ENCODE measurements at regions not wholly inside any gene's neighbourhood (a gene's known extent, or its start where the extent isn't known, plus 50 kb on each side); places are given as distances from the start of the nearest gene placed in this dataset.

DNA sequence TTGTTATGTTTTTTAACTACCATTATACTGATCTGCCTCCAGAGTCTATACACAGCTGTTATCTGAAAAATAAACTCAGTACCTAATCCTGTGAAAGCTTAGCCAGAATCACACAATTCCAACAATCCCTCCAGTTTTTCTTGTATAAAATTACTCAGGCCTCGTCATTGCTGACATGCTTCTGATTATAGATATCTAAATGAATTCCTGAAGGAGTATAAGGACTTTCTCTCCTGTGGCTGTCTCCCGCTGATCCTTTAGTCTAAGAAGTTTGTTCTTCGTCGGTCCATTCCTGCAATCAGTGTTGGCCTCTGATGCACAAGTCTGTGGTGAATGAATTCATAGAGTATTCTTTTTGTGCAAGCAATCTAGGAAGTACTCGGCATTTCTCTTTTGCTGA lies 288.9 kb upstream of the SEMA3C start:
- TF ChIP-seq CTCF (IDR thresholded peaks at IDR 0.05; ENCODE audit: insufficient read depth, low read length, poor library complexity, severe bottlenecking): no peak
- Histone ChIP-seq H3K36me3 (ENCODE audit: control insufficient read depth, insufficient read depth, low read length) (no peaks in the 10 kb centered on the region), H3K27me3 (replicated peaks; ENCODE audit: control insufficient read depth, insufficient read depth, low read length) (no peaks in the 10 kb centered on the region), H3K4me3 (replicated peaks; ENCODE audit: low read depth, low read length) (no peak overlapping the region)
- DNase-seq (ENCODE audit: extremely low read depth, insufficient read length): no peak

DNA sequence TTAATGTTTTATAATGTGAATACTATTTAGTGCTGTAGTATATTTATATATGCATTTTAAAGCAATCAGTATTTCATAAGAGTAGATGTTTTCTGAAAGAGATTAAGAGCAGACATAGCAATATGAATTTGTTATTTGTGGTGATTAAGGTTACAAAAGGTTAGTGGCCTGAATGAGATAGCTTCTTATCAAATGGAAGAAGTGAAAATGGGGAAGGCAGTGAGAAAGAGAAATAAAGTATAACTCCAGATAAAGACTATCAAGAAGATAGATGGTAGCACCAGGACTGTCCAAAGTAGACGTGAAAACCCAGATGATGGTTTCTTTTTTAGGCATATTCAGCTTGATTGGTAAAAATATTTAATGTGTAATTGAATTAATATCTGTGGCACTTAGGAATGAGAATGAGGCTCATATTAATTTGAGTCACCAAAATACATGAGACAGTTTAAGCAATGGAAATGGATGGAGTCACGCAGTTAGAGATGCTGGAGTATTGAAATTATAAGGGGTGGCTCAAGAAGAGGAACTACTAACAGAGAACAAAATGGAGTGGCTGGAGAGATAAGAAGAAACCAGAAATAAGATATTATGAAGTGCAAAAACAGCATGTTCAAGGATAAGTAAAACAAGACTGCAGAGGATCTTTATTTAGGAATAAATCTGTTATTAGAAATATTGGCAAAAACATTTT lies 288.0 kb upstream of the SEMA3C start:
- Histone ChIP-seq H3K27me3 (replicated peaks; ENCODE audit: control insufficient read depth, insufficient read depth, low read length) (no peaks in the 10 kb centered on the region), H3K36me3 (ENCODE audit: control insufficient read depth, insufficient read depth, low read length) (no peaks in the 10 kb centered on the region), H3K4me3 (replicated peaks; ENCODE audit: low read depth, low read length) (no peak overlapping the region)
- DNase-seq (ENCODE audit: extremely low read depth, insufficient read length): no peak
- TF ChIP-seq CTCF (IDR thresholded peaks at IDR 0.05; ENCODE audit: insufficient read depth, low read length, poor library complexity, severe bottlenecking): no peak

- TF ChIP-seq CTCF (IDR thresholded peaks at IDR 0.05; ENCODE audit: insufficient read depth, low read length, poor library complexity, severe bottlenecking): no peak
- no peaks in the 10 kb centered on the region for H3K27me3 ChIP-seq (replicated peaks; ENCODE audit: control insufficient read depth, insufficient read depth, low read length)
- no peak overlapping the region for H3K4me3 ChIP-seq (replicated peaks; ENCODE audit: low read depth, low read length)
- H3K36me3 ChIP-seq (ENCODE audit: control insufficient read depth, insufficient read depth, low read length): no peaks in the 10 kb centered on the region
- DNase-seq (ENCODE audit: extremely low read depth, insufficient read length): no peak
These were observed 287.4 kb upstream of the SEMA3C start for GRCh38 chr7:81206217-81206616.

GRCh38 chr7:81201188-81201587 lies 282.3 kb upstream of the SEMA3C start:
- TF ChIP-seq CTCF (IDR thresholded peaks at IDR 0.05; ENCODE audit: insufficient read depth, low read length, poor library complexity, severe bottlenecking): no peak
- Histone ChIP-seq H3K36me3 (ENCODE audit: control insufficient read depth, insufficient read depth, low read length) (no peaks in the 10 kb centered on the region), H3K27me3 (replicated peaks; ENCODE audit: control insufficient read depth, insufficient read depth, low read length) (no peaks in the 10 kb centered on the region), H3K4me3 (replicated peaks; ENCODE audit: low read depth, low read length) (no peak overlapping the region)
- DNase-seq (ENCODE audit: extremely low read depth, insufficient read length): no peak

- no peak for TF ChIP-seq CTCF (IDR thresholded peaks at IDR 0.05; ENCODE audit: insufficient read depth, low read length, poor library complexity, severe bottlenecking)
- Histone ChIP-seq H3K36me3 (ENCODE audit: control insufficient read depth, insufficient read depth, low read length) (no peaks in the 10 kb centered on the region), H3K4me3 (replicated peaks; ENCODE audit: low read depth, low read length) (no peak overlapping the region), H3K27me3 (replicated peaks; ENCODE audit: control insufficient read depth, insufficient read depth, low read length) (no peaks in the 10 kb centered on the region)
- DNase-seq (ENCODE audit: extremely low read depth, insufficient read length): no peak
These were observed 279.9 kb upstream of the SEMA3C start for GRCh38 chr7:81198766-81199165.

DNA sequence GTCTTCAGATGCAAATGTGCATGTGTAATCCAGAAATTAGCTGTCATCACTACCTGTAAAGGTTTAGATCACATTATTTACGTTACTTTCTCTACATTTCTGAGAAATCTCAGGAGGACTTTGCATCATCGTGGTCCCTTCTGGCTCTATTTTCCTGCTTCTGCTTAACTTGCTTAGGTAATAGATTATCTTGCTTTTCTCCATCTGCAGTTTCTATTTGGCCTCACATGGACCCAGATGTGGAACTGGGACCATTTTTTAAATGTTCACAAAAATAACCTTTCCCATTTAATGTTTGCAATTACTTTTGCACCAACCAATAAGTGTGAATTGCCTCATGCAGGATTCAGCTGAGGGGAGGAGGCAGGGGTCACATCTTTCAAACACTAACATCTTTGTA lies 278.4 kb upstream of the SEMA3C start:
- no peak overlapping the region for H3K4me3 ChIP-seq (replicated peaks; ENCODE audit: low read depth, low read length)
- TF ChIP-seq CTCF (IDR thresholded peaks at IDR 0.05; ENCODE audit: insufficient read depth, low read length, poor library complexity, severe bottlenecking): no peak
- no peak for DNase-seq (ENCODE audit: extremely low read depth, insufficient read length)
- H3K36me3 ChIP-seq (ENCODE audit: control insufficient read depth, insufficient read depth, low read length): no peaks in the 10 kb centered on the region
- no peaks in the 10 kb centered on the region for H3K27me3 ChIP-seq (replicated peaks; ENCODE audit: control insufficient read depth, insufficient read depth, low read length)

Measured in GM06990 (cell line).